GM12878 (cell line): ENCODE measurements at regions not wholly inside any gene's neighbourhood (a gene's known extent, or its start where the extent isn't known, plus 50 kb on each side); places are given as distances from the start of the nearest gene placed in this dataset.

ENCODE experiments used
- ATAC-seq: fragments of 200-7000 bp; cut with Tn5 transposase; 3 replicates; pipeline ENCODE4 v1.9.1; 2020; ENCODE audit warnings: mild to moderate bottlenecking, moderate library complexity
- BruUV-seq: library from RNA; stranded (reverse); fragments of 400-500 nt; replicated peaks from 2 replicates; lab custom pipeline; 2021; lab: Mats Ljungman, UMichigan
- CTCF ChIA-PET: fragments of 300-600 bp; sonication (Branson Sonifier 250); formaldehyde crosslinking; extraction: SDS; loops from one replicate; lab custom pipeline; 2021; ENCODE audit warnings: inconsistent platforms; lab: Yijun Ruan, JAX
- POLR2A ChIA-PET: fragments of 350-600 bp; formaldehyde crosslinking; extraction: SDS; loops from one replicate; lab custom pipeline; 2021; ENCODE audit warnings: inconsistent platforms; lab: Charles Lee
- RAD21 ChIA-PET: fragments of 300-600 bp; sonication (Branson Sonifier 250); formaldehyde crosslinking; loops from one replicate; lab custom pipeline; 2023; ENCODE audit warnings: antibody characterized with exemption; ENCODE audit not compliant: unreplicated experiment; lab: Charles Lee
- SMC1A ChIA-PET: fragments of 300-600 bp; sonication (Branson Sonifier 250); formaldehyde crosslinking; loops from one replicate; lab custom pipeline; 2023; ENCODE audit not compliant: unreplicated experiment, uncharacterized antibody; lab: Charles Lee
- DNase-seq: peaks from one replicate; pipeline ENCODE4 v3.0.0-alpha.2; 2011; ENCODE audit warnings: low read depth, low spot score
- FAIRE-seq: peaks from 3 replicates; lab custom pipeline; 2011; peaks lifted over from hg19 to GRCh38; lab: Jason Lieb, UNC
- H2AFZ ChIP-seq: 2 replicates; pipeline ENCODE4 v1.6.0; 2011; ENCODE audit warnings: low read depth, low read length, control low read depth; ENCODE audit not compliant: control insufficient read depth
- H3K27ac ChIP-seq: 2 replicates; pipeline ENCODE4 v1.5.1; 2011; ENCODE audit warnings: control low read depth; ENCODE audit not compliant: control insufficient read depth, insufficient read depth
- H3K27me3 ChIP-seq, 2 experiments: replicated peaks in 1 of 2; 2 replicates each; pipeline versions ENCODE4 v1.6.0 to v1.6.1; 2011; ENCODE audit warnings: low read length in 1 of 2; ENCODE audit not compliant: control insufficient read depth in 2 of 2, insufficient read depth in 2 of 2
- H3K36me3 ChIP-seq, 2 experiments: 2 replicates each; pipeline ENCODE4 v1.5.1; 2011; ENCODE audit warnings: low read length in 1 of 2; ENCODE audit not compliant: control insufficient read depth in 2 of 2, insufficient read depth in 2 of 2
- H3K4me1 ChIP-seq: 2 replicates; pipeline ENCODE4 v1.6.1; 2011; ENCODE audit warnings: mild to moderate bottlenecking, low read length, moderate library complexity, mixed read lengths; ENCODE audit not compliant: control insufficient read depth, insufficient read depth
- H3K4me2 ChIP-seq: 2 replicates; pipeline ENCODE4 v1.6.0; 2011; ENCODE audit warnings: control low read depth; ENCODE audit not compliant: control insufficient read depth, insufficient read depth
- H3K4me3 ChIP-seq: fragments of 200-600 bp; sonication (generic); 2 replicates; pipeline ENCODE4 v1.5.1; 2016
- H3K79me2 ChIP-seq: 2 replicates; pipeline ENCODE4 v1.6.0; 2011; ENCODE audit warnings: low read length; ENCODE audit not compliant: control insufficient read depth, insufficient read depth
- H3K9ac ChIP-seq: 2 replicates; pipeline ENCODE4 v1.8.0; 2011; ENCODE audit warnings: low read length, control low read depth, mixed read lengths; ENCODE audit not compliant: control insufficient read depth, insufficient read depth
- H3K9me3 ChIP-seq: replicated peaks from 3 replicates; pipeline ENCODE4 v1.5.1; 2011; ENCODE audit warnings: mild to moderate bottlenecking, low read length; ENCODE audit not compliant: control insufficient read depth, insufficient read depth
- H4K20me1 ChIP-seq: 2 replicates; pipeline ENCODE4 v1.6.0; 2011; ENCODE audit not compliant: control insufficient read depth, insufficient read depth
- CHD2 ChIP-seq: IDR thresholded peaks from 2 replicates; pipeline ENCODE4 v1.6.1; 2011; ENCODE audit warnings: low read depth, low read length, improper control_type of control experiment, borderline replicate concordance
- DPF2 ChIP-seq: fragments of 450-650 bp; IDR thresholded peaks from 2 replicates; pipeline ENCODE4 v1.6.1; 2017; ENCODE audit warnings: mild to moderate bottlenecking
- KDM1A ChIP-seq: fragments of 200-600 bp; sonication (generic); IDR thresholded peaks from 2 replicates; pipeline ENCODE4 v1.6.1; 2016; ENCODE audit warnings: borderline replicate concordance
- NR2C1 ChIP-seq: fragments of 450-650 bp; IDR thresholded peaks from 2 replicates; pipeline ENCODE4 v1.6.1; 2017; ENCODE audit warnings: antibody characterized with exemption, mild to moderate bottlenecking, moderate library complexity
- PML ChIP-seq: IDR thresholded peaks from 2 replicates; pipeline ENCODE4 v1.6.1; 2012; ENCODE audit warnings: low read length, inconsistent platforms
- RCOR1 ChIP-seq: conservative IDR thresholded peaks from 2 replicates; pipeline ENCODE4 v1.6.1; 2012; ENCODE audit warnings: low read depth, low read length, improper control_type of control experiment
- SIX5 ChIP-seq: IDR thresholded peaks from 2 replicates; pipeline ENCODE4 v1.6.1; 2011; ENCODE audit warnings: mild to moderate bottlenecking, low read depth, low read length, moderate library complexity; ENCODE audit not compliant: severe bottlenecking
- SPI1 ChIP-seq: IDR thresholded peaks from 2 replicates; pipeline ENCODE4 v1.6.1; 2011; ENCODE audit warnings: low read depth, mild to moderate bottlenecking, low read length, moderate library complexity, borderline replicate concordance; ENCODE audit not compliant: insufficient read depth
- STAT3 ChIP-seq: IDR thresholded peaks from 2 replicates; pipeline ENCODE4 v1.6.1; 2011; ENCODE audit warnings: low read depth, low read length, improper control_type of control experiment
- TCF3 ChIP-seq: IDR thresholded peaks from 2 replicates; pipeline ENCODE4 v1.6.1; 2012; ENCODE audit warnings: low read depth, mild to moderate bottlenecking, low read length, borderline replicate concordance; ENCODE audit not compliant: insufficient read depth
- ZNF622 ChIP-seq: fragments of 450-650 bp; IDR thresholded peaks from 2 replicates; pipeline ENCODE4 v1.6.1; 2017; ENCODE audit warnings: mild to moderate bottlenecking, inconsistent platforms
- WGBS: methylation state at CpG from one replicate; pipeline ENCODE4 v1.1.6; 2016; ENCODE audit warnings: low lambda C conversion rate; ENCODE audit not compliant: insufficient replicate concordance, insufficient coverage; ENCODE audit errors: missing lambda C conversion rate; 5-methylcytosine and 5-hydroxymethylcytosine counted together
- in situ Hi-C: fragments of 300-500 bp; cut with MboI; formaldehyde crosslinking; loops from 9 replicates; pipeline ENCODE4 v1.14.3; 2018; ENCODE audit warnings: mixed read lengths
- intact Hi-C: fragments of 100-400 bp; cut with micrococcal nuclease; formaldehyde crosslinking; loops from one replicate; pipeline ENCODE4 v1.14.2; 2022; ENCODE audit not compliant: unreplicated experiment
- TF ChIP-seq, protein P1 (sequence below): IDR thresholded peaks from 2 replicates; pipeline ENCODE4 v1.6.1; 2011; ENCODE audit warnings: mild to moderate bottlenecking, low read depth, low read length, moderate library complexity; ENCODE audit not compliant: insufficient replicate concordance
- TF ChIP-seq, protein P2 (sequence below): fragments of 450-650 bp; IDR thresholded peaks from 2 replicates; pipeline ENCODE4 v1.6.1; 2017; ENCODE audit warnings: mild to moderate bottlenecking
- TF ChIP-seq, protein P3 (sequence below): fragments of 450-650 bp; IDR thresholded peaks from 2 replicates; pipeline ENCODE4 v1.6.1; 2017; ENCODE audit warnings: low read depth, mild to moderate bottlenecking, moderate library complexity
- TF ChIP-seq, protein P4 (sequence below): IDR thresholded peaks from 2 replicates; pipeline ENCODE4 v1.6.1; 2011; ENCODE audit warnings: low read depth, mild to moderate bottlenecking, low read length, moderate library complexity, borderline replicate concordance; ENCODE audit errors: extremely low read depth

DNA sequence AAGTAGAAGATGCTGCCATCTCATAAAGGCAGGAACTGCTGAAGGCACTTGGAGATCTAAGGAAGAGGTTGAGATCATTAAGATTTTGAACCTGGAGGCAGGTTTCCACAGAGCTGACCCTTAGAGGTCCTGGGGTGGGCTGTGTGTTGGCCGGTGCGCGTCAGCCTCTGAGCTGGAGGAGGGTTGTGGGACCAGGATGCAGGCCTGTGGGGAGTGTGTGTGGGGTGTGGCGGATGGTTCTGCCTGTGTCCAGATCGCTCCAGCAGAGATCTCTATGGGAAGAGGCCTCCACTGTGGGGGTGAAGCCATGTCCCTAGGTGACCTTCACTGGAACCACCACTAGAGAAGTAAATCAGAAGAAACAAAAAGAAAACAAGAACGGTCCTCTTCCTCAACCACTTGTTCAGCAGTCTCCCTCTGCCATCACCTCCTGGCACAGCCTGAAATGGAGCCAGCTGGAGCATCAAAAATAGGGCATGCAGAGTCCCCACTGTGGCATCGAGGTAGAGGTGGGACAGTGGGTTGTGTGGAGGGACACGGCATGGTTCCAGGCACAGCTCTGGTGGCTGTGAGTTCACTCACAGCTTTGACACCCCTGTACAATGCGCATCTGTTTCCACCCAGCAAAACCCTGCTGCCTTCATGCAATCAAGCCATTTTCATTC is 453.8 kb downstream of the TCERG1L start (continued):
- TF ChIP-seq, protein P1, sequence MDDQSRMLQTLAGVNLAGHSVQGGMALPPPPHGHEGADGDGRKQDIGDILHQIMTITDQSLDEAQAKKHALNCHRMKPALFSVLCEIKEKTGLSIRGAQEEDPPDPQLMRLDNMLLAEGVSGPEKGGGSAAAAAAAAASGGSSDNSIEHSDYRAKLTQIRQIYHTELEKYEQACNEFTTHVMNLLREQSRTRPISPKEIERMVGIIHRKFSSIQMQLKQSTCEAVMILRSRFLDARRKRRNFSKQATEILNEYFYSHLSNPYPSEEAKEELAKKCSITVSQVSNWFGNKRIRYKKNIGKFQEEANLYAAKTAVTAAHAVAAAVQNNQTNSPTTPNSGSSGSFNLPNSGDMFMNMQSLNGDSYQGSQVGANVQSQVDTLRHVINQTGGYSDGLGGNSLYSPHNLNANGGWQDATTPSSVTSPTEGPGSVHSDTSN = no peak

DNA sequence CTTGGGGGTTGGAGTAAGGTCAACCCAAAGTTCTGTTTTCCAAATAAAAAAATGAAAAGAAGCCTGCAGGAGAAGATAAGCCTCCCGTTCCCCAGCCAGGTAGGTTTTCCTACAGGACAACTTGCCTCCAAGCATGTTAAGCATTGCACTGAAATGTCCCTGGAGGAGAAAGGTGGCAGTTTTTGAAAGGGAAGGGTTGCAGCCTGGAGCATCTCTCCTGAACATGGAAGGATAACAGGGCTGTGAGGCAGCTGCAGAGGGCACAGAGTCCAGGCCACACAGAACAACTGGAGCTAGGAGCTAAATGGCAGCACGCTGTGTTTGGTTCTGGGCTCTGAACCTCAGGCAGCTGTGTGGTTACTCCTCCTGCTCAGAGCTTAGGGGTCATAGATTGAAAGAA is 452.9 kb downstream of the TCERG1L start:
- no peak for ATAC-seq
- in situ Hi-C loops (no loop called here), intact Hi-C loops (no loop called here)
- H3K4me2 ChIP-seq = no peak overlapping the region
- no peak overlapping the region for H3K27ac ChIP-seq
- H3K4me1 ChIP-seq = no peaks in the 10 kb centered on the region
- ChIA-PET RAD21 (no interaction called here), POLR2A (no interaction called here), CTCF (no interaction called here), SMC1A (no interaction called here)
- WGBS = 0% methylated on average over 2 of the region's 2 CpGs
- no peak for FAIRE-seq
- no peaks in the 10 kb centered on the region; the same call in 2 of the 3 replicates for H3K9me3 ChIP-seq
- H3K79me2 ChIP-seq = no peaks in the 10 kb centered on the region
- no peak for DNase-seq
- no peak overlapping the region for H3K9ac ChIP-seq
- no peaks in the 10 kb centered on the region for H4K20me1 ChIP-seq
- H2AFZ ChIP-seq = no peak overlapping the region
- H3K36me3 ChIP-seq = no peaks in the 10 kb centered on the region
- no TSS peak for BruUV-seq
- no peaks in the 10 kb centered on the region for H3K27me3 ChIP-seq
- H3K4me3 ChIP-seq = no peak overlapping the region
- TF ChIP-seq RCOR1 = no peak
- TF ChIP-seq TCF3 = no peak
- no peak for TF ChIP-seq NR2C1
- TF ChIP-seq, protein P1 = no peak
- TF ChIP-seq SIX5 = no peak
- no peak for TF ChIP-seq STAT3
- TF ChIP-seq, protein P2, sequence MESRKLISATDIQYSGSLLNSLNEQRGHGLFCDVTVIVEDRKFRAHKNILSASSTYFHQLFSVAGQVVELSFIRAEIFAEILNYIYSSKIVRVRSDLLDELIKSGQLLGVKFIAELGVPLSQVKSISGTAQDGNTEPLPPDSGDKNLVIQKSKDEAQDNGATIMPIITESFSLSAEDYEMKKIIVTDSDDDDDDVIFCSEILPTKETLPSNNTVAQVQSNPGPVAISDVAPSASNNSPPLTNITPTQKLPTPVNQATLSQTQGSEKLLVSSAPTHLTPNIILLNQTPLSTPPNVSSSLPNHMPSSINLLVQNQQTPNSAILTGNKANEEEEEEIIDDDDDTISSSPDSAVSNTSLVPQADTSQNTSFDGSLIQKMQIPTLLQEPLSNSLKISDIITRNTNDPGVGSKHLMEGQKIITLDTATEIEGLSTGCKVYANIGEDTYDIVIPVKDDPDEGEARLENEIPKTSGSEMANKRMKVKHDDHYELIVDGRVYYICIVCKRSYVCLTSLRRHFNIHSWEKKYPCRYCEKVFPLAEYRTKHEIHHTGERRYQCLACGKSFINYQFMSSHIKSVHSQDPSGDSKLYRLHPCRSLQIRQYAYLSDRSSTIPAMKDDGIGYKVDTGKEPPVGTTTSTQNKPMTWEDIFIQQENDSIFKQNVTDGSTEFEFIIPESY = no peak
- TF ChIP-seq, protein P3, sequence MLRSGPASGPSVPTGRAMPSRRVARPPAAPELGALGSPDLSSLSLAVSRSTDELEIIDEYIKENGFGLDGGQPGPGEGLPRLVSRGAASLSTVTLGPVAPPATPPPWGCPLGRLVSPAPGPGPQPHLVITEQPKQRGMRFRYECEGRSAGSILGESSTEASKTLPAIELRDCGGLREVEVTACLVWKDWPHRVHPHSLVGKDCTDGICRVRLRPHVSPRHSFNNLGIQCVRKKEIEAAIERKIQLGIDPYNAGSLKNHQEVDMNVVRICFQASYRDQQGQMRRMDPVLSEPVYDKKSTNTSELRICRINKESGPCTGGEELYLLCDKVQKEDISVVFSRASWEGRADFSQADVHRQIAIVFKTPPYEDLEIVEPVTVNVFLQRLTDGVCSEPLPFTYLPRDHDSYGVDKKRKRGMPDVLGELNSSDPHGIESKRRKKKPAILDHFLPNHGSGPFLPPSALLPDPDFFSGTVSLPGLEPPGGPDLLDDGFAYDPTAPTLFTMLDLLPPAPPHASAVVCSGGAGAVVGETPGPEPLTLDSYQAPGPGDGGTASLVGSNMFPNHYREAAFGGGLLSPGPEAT = no peak
- TF ChIP-seq PML = no peak
- TF ChIP-seq ZNF622 = no peak
- TF ChIP-seq, protein P4, sequence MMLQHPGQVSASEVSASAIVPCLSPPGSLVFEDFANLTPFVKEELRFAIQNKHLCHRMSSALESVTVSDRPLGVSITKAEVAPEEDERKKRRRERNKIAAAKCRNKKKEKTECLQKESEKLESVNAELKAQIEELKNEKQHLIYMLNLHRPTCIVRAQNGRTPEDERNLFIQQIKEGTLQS = no peak
- no peak for TF ChIP-seq CHD2
- TF ChIP-seq DPF2 = no peak
- no peak for TF ChIP-seq SPI1
- TF ChIP-seq KDM1A = no peak
